ENCODE measurements at regions not wholly inside any gene's neighbourhood (a gene's known extent, or its start where the extent isn't known, plus 50 kb on each side); places are given as distances from the start of the nearest gene placed in this dataset.

- no peak for DNase-seq
Measured at GRCh38 chr6:137779982-137780381, 87.1 kb upstream of the TNFAIP3 start.

DNA sequence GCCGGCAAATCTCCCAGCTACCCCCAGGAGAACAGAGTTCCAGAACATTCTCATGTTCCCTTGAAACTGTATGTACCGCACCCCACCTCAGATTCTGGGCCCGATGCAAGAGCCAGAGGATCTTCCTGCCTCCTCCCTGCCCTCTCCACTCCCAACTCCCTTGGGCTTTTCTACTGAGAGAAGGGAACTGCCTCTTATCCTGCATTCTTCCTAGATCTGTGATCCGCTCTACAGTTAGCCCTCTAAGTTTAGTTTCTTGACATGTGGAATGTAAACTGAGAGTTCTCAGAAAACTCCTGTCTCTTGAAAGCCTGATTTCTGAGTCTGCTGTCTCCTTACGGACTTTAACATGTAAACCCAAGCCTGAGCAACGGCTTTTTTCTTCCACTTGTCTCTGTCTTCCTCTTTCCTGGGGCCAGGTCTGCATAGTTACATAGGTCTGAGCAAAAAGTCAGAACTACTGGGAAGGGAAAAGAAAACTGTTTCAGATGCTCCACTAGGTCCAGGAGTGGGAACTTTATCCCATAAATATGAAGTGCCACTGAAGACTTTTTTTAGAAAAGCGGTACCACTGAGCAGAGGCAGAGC lies 86.5 kb upstream of the TNFAIP3 start:
- DNase-seq: no peak

GRCh38 chr6:137781639-137782038 lies 85.4 kb upstream of the TNFAIP3 start:
- no peak for DNase-seq

DNA sequence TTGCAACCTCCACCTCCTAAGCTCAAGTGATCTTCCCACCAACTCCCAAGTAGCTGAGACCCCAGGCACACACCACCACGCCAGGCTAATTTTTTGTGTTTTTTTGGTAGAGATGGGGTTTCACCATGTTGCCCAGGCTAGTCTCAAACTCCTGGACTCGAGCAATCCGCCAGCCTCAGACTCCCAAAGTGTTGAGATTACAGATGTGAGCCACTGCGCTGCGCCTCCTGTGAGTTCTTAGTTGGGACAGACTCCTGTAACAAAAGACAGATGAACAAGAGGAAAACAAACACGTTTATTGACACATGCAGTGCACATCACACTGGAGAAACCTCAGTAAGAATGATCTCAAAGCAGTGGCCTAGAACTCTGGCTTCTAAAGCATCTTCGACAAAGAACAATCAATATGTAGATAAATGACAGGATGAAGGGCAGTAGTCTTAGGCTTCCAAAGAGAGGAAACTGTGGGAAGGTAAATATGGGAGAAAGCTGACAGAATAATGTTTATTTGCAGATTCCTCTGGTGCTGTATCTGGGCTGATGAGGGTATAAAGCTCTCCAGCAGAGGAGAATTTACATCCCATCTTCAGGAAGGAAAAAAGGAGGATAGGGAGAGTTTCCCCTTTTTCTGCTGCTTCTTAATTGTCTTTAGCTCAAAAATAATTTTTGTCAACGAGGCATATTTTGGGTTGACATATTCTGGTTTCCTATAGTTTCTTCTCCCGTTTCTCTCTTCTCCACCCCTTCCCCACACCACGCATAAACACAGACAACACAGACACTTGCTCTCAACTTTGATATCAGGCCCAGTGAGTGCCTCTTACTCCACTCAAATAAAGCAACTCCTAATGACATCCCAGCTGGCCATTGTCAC lies 84.7 kb upstream of the TNFAIP3 start:
- DNase-seq: no peak

DNA sequence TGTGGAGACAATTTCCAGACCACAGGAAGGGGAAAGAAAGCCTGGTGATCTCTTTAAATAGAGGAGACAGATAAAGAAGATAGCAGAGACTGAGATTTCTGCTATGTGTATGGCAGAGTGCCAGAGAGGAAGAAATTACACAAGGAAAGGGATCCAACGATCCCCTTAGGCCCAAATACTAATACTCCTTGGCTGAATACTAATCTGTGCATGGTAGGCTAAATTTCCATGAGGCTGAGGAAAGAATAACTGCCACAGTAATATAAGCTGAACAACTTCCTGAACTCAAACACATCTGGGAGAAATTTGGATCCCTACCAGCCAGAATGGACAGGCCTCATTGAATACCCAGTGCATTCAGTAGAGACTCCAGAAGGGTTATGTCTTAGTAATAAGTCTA lies 83.3 kb upstream of the TNFAIP3 start:
- DNase-seq: no peak

- no peak for DNase-seq
Measured at GRCh38 chr6:137784583-137784982, 82.5 kb upstream of the TNFAIP3 start.

DNA sequence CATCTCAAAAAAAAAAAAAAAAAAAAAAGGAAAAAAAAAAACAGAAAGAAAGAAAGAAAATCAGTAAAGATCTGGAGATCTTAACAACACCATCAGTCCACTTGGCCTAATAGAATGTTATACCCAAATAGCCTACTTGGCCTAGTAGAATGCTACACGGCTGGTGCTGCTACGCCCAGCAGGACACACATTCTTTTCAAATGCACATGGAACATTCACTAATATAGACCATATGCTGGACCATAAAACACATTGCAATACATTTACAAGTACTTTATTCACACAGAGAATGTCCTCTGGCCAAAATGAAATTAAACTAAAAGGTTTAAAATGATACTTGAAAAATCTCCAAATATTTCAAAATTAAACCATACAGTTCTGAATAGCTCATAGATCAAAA lies 80.0 kb upstream of the TNFAIP3 start:
- DNase-seq: no peak

- DNase-seq: no peak
Measured at GRCh38 chr6:137788248-137788647, 78.8 kb upstream of the TNFAIP3 start.

- DNase-seq: no peak
Measured at GRCh38 chr6:137791281-137792159, 75.5 kb upstream of the TNFAIP3 start.

- DNase-seq: no peak
Measured at GRCh38 chr6:137792160-137793033, 74.7 kb upstream of the TNFAIP3 start.

DNA sequence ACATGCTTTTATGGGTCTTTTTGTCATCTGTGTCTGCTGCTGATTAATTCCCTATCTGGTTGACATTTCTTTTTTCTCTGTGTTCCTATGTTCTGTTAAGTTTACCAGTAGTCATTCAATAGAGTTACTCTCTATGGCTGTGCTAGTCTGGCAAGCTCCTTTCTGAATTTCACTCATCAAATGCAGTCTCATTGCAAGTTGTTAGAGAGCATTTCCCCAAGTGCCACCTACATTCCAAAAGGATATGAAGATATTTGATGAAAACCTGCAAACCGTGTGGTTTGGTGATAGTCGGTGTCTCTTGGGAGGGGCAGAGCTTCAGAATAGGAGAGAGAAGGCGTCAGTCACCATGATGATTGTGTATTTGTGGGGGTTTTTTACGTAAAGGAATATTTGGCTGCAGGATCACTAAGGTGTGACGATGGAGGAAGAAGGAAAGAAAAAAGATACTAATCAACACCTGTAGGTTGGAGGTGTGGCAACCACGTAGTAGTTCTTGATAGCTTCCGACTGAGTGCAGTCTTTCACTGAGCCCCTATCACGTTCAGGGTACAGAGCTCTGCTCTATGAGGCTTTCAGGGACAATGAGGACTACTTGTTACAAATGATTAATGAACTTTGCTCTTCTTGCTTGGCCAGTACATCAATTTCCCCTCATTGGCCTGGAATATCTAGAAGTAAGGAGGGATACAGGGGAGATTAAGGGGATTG lies 73.1 kb upstream of the TNFAIP3 start:
- no peak for DNase-seq

GRCh38 chr6:137794516-137795201 lies 72.4 kb upstream of the TNFAIP3 start:
- DNase-seq: no peak

GRCh38 chr6:137795501-137795900 lies 71.6 kb upstream of the TNFAIP3 start:
- DNase-seq: no peak

DNA sequence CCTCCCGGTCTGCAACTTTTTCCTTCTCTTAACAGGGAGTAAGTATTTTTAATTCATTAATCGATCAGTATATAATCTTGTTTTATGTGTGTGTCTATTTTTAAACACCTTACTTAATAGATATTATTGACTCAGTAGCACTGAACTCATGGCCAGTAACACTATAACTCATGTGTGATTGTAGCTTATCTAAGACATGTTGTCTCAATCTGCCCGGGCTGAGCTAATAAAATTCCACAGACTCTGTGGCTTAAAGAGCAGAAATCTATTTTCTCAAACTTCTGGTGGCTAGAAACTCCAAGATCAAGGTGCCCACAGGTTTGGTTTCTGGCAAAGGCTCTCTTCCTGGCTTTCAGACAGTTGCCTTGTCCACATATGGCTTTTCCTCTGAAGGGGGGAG lies 68.8 kb upstream of the TNFAIP3 start:
- no peak for DNase-seq

DNA sequence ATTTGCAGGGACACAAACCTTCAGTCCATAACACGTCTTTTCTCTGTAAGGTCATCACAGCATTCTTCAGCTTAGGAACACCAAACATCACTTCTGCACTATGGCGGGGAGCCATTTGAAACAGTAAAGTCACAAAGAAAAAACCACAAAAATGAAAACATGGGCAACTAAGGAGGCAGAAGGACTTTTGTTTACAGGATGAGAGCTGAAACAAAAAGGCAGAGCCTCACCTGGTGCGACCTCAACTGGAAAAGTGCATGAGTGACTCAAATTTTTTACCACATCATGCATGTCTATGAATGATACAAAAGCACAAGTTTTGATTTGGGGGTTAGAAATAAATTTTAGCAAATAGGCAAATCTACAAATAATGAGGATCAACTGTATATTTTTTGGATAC lies 68.2 kb upstream of the TNFAIP3 start:
- DNase-seq: no peak

DNA sequence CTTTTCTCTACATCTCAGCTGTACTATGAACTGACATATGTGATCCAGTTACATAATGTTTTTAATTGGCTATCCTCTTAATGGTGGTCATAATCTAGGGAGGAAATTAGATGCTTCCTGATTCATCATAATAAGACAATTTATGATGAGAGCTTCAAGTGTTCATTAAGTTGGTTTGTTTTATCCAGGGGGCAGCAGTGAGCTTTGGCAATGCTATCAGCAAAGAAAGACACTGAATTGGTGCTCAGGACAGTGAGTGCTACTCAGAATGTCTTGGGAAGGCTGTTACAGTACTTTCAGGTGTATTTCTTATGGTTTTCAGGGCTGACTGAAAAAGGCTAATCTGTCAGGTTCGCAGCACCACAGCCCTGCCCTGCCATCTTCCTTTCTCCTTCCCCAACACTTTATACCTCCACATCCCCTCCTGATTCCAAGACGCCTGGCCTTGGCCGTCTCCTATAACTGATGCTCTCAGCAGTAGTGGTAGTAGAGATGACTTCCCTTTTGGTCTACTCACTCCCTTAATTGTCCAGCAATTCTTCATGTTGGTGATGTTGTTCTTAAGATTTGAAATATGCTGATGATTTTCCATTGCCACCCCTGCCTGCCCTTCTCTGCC lies 67.0 kb upstream of the TNFAIP3 start:
- DNase-seq: no peak

GRCh38 chr6:137800762-137801161 lies 66.3 kb upstream of the TNFAIP3 start:
- DNase-seq: no peak

GRCh38 chr6:137801352-137802114 lies 65.5 kb upstream of the TNFAIP3 start:
- no peak for DNase-seq

All from renal pelvis (tissue), 1 donor.